ENCODE measurements at regions not wholly inside any gene's neighbourhood (a gene's known extent, or its start where the extent isn't known, plus 50 kb on each side); places are given as distances from the start of the nearest gene placed in this dataset.

DNA sequence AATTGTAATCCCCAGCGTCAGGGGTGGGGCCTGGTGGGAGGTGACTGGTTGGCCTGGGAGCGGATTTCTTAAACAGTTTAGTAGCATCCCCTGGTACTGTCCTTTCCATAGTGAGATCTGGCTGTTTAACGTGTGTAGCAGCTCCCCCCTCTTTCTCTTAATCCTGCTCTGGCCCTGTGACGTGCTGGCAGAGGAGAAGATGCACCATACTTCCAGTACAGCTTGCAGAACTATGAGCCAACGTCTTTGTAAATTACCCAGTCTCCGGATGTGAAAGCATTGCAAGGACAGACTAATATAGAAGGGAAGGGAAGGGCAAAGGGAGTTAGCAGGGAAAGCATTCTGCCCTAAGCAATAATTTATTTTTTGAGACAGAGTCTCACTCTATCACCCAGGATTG, 83.9 kb downstream of the RMI2 start:
- Mint-ChIP-seq H3K36me3 (no peaks in the 10 kb centered on the region), H3K4me1 (no peaks in the 10 kb centered on the region), H3K4me3 (no peak overlapping the region), H3K27me3 (ENCODE audit: low read depth in 2 of 2) (no peaks in the 10 kb centered on the region), H3K27ac (no peak overlapping the region), H3K9me3 (no peaks in the 10 kb centered on the region)
- Histone ChIP-seq H3K27ac (ENCODE audit: low read length) (no peak overlapping the region), H3K4me1 (ENCODE audit: control insufficient read depth, insufficient read depth, low read length) (no peaks in the 10 kb centered on the region), H3K9me3 (ENCODE audit: control insufficient read depth, insufficient read depth, low read length) (no peaks in the 10 kb centered on the region), H3K27me3 (ENCODE audit: control insufficient read depth, insufficient read depth, low read length) (no peaks in the 10 kb centered on the region), H3K4me3 (ENCODE audit: low read length) (no peak overlapping the region), H3K36me3 (ENCODE audit: control insufficient read depth, insufficient read depth, low read length) (no peaks in the 10 kb centered on the region)
- 83% methylated on average over 6 of the region's 6 CpGs for WGBS (ENCODE audit: insufficient coverage)
- intact Hi-C loops (cut with micrococcal nuclease), result no loop called here
- TF ChIP-seq, protein P1, sequence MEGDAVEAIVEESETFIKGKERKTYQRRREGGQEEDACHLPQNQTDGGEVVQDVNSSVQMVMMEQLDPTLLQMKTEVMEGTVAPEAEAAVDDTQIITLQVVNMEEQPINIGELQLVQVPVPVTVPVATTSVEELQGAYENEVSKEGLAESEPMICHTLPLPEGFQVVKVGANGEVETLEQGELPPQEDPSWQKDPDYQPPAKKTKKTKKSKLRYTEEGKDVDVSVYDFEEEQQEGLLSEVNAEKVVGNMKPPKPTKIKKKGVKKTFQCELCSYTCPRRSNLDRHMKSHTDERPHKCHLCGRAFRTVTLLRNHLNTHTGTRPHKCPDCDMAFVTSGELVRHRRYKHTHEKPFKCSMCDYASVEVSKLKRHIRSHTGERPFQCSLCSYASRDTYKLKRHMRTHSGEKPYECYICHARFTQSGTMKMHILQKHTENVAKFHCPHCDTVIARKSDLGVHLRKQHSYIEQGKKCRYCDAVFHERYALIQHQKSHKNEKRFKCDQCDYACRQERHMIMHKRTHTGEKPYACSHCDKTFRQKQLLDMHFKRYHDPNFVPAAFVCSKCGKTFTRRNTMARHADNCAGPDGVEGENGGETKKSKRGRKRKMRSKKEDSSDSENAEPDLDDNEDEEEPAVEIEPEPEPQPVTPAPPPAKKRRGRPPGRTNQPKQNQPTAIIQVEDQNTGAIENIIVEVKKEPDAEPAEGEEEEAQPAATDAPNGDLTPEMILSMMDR (IDR thresholded peaks at IDR 0.05), result no peak
- ATAC-seq (no peak), DNase-seq (no peak)

DNA sequence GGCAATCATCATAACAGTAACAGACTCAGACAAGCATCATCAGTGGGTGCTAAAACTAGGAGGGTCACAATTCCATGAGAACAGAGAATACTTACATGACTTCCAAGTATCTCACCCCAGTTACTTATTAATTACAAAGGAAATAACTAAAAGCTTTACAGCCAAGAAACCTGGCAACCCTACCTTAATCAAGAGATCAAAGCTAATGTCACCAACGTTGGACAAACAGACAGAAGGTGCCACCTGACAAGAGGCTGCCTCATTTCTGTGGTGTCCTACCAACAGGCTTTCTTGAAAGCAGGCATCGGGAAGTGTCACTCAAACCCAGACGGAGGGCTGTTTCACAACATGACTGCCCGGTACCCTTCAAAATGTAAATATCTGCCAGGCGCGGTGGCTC, 84.6 kb downstream of the RMI2 start:
- WGBS (ENCODE audit: insufficient coverage), result 79% methylated on average over 6 of the region's 6 CpGs
- ATAC-seq (no peak), DNase-seq (no peak)
- H3K9me3 Mint-ChIP-seq, result no peaks in the 10 kb centered on the region
- TF ChIP-seq, protein P1 (IDR thresholded peaks at IDR 0.05), result no peak
- H3K27ac Mint-ChIP-seq, result no peak overlapping the region
- H3K4me3 Mint-ChIP-seq, result no peak overlapping the region
- Histone ChIP-seq H3K4me1 (ENCODE audit: control insufficient read depth, insufficient read depth, low read length) (no peaks in the 10 kb centered on the region), H3K27me3 (ENCODE audit: control insufficient read depth, insufficient read depth, low read length) (no peaks in the 10 kb centered on the region), H3K4me3 (ENCODE audit: low read length) (no peak overlapping the region), H3K36me3 (ENCODE audit: control insufficient read depth, insufficient read depth, low read length) (no peaks in the 10 kb centered on the region), H3K27ac (ENCODE audit: low read length) (no peak overlapping the region), H3K9me3 (ENCODE audit: control insufficient read depth, insufficient read depth, low read length) (no peaks in the 10 kb centered on the region)
- no peaks in the 10 kb centered on the region for H3K27me3 Mint-ChIP-seq (ENCODE audit: low read depth in 2 of 2)
- intact Hi-C loops (cut with micrococcal nuclease), result no loop called here
- no peaks in the 10 kb centered on the region for H3K4me1 Mint-ChIP-seq
- no peaks in the 10 kb centered on the region for H3K36me3 Mint-ChIP-seq

DNA sequence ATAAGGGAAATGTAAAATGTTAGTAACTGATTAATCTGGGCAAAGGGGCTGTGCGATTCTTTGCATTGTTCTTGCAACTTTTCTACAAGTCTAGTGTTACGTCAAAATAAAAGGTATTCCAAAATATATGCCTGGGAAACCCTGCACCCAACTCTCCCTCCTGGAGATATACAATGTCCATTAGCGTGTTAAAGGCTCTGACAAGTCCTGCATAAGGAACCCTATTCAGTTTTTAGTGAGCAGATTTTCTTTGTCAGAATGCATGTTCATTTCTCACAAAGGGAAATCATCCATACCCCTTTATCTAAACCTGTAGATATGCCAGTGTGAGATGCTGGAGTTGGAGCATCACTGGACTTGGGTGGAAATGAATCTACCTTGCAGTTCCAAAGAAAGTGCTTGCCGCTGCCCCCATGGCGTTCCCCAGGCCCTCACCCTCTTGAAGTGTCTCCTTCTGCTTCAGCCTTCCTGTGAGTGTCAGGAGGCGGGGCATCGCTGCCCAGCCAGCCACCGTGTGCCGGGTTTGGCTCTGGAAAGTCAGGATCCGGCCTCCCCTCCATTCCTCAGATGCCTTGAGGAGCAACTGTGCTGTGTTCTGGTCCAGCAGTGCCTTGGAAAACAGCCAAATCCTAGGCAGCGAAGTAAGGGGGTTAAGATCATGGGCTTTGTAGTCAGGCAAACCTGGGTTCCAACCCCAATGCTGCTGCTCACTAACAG, 85.5 kb downstream of the RMI2 start:
- intact Hi-C loops (cut with micrococcal nuclease), result no loop called here
- no peaks in the 10 kb centered on the region for H3K27me3 Mint-ChIP-seq (ENCODE audit: low read depth in 2 of 2)
- Histone ChIP-seq H3K36me3 (ENCODE audit: control insufficient read depth, insufficient read depth, low read length) (no peaks in the 10 kb centered on the region), H3K27ac (ENCODE audit: low read length) (no peak overlapping the region), H3K4me3 (ENCODE audit: low read length) (no peak overlapping the region), H3K9me3 (ENCODE audit: control insufficient read depth, insufficient read depth, low read length) (no peaks in the 10 kb centered on the region), H3K27me3 (ENCODE audit: control insufficient read depth, insufficient read depth, low read length) (no peaks in the 10 kb centered on the region), H3K4me1 (ENCODE audit: control insufficient read depth, insufficient read depth, low read length) (no peaks in the 10 kb centered on the region)
- no peak overlapping the region for H3K4me3 Mint-ChIP-seq
- WGBS (ENCODE audit: insufficient coverage), result 91% methylated on average over 11 of the region's 11 CpGs
- H3K27ac Mint-ChIP-seq, result no peak overlapping the region
- H3K4me1 Mint-ChIP-seq, result no peaks in the 10 kb centered on the region
- H3K36me3 Mint-ChIP-seq, result no peaks in the 10 kb centered on the region
- no peak for ATAC-seq
- DNase-seq, result no peak
- TF ChIP-seq, protein P1 (IDR thresholded peaks at IDR 0.05), result no peak
- H3K9me3 Mint-ChIP-seq, result no peaks in the 10 kb centered on the region

DNA sequence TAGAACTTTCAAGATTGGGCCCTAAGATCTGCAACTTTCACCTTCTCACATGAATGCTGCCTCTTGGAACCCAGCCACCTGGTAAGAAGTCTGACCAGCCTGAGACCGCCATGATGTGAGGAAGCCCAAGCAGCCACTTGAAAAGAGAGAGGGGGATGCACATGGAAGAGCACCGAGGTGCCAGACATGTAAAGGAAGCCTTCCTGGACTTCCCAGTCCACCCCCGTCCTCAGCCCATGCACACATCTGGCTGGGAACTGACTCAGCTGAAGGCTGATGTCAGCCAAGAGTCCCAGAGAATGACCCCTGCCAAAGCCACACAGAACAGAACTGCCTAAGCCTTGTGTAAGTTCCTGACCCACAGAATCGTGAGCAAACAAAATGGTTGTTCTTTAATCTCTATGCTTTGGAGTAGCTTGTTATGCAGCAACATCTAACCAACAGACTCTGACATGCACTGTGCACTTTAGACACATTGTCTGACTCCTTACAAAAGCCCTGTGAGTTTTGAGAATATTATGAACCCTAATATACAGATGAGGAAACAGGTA, 86.7 kb downstream of the RMI2 start:
- Histone ChIP-seq H3K4me3 (ENCODE audit: low read length) (no peak overlapping the region), H3K4me1 (ENCODE audit: control insufficient read depth, insufficient read depth, low read length) (no peaks in the 10 kb centered on the region), H3K27ac (ENCODE audit: low read length) (no peak overlapping the region), H3K36me3 (ENCODE audit: control insufficient read depth, insufficient read depth, low read length) (no peaks in the 10 kb centered on the region), H3K27me3 (ENCODE audit: control insufficient read depth, insufficient read depth, low read length) (no peaks in the 10 kb centered on the region), H3K9me3 (ENCODE audit: control insufficient read depth, insufficient read depth, low read length) (no peaks in the 10 kb centered on the region)
- intact Hi-C loops (cut with micrococcal nuclease), result no loop called here
- Mint-ChIP-seq H3K9me3 (no peaks in the 10 kb centered on the region), H3K27me3 (ENCODE audit: low read depth in 2 of 2) (no peaks in the 10 kb centered on the region), H3K27ac (no peak overlapping the region), H3K4me1 (no peaks in the 10 kb centered on the region), H3K36me3 (no peaks in the 10 kb centered on the region), H3K4me3 (no peak overlapping the region)
- DNase-seq (no peak), ATAC-seq (no peak)
- TF ChIP-seq, protein P1 (IDR thresholded peaks at IDR 0.05), result no peak
- 94% methylated on average over 4 of the region's 4 CpGs for WGBS (ENCODE audit: insufficient coverage)

All from natural killer cell (primary cell).